ENCODE measurements at regions not wholly inside any gene's neighbourhood (a gene's known extent, or its start where the extent isn't known, plus 50 kb on each side); places are given as distances from the start of the nearest gene placed in this dataset.

DNA sequence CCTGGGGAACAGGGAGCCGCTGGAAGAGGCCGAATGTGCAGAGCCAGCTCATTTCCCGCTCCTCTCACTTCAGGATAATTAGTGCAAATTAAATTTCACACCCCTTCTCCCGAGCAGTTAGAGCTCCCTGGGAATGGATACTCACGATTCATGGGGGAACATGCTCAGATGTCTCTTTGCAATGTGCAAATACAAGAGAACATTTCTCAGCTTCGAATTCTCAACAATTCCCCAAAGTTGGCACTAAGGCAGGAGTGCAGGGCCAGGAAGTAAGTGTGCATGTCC is 54.9 kb downstream of the CAMK2N1 start:
- TF ChIP-seq CTCF (IDR thresholded peaks at IDR 0.05; ENCODE audit: low read depth, low read length, missing input control), result no peak
- TF ChIP-seq REST (IDR thresholded peaks at IDR 0.05), result no peak
- TF ChIP-seq RXRA (IDR thresholded peaks at IDR 0.05), result no peak
- TF ChIP-seq YY1 (IDR thresholded peaks at IDR 0.05), result no peak
- TF ChIP-seq RAD21 (IDR thresholded peaks at IDR 0.05), result no peak
- TF ChIP-seq MAX (IDR thresholded peaks at IDR 0.05), result no peak
- no peak for TF ChIP-seq HNF4G (IDR thresholded peaks at IDR 0.05)
- TF ChIP-seq, protein P1, sequence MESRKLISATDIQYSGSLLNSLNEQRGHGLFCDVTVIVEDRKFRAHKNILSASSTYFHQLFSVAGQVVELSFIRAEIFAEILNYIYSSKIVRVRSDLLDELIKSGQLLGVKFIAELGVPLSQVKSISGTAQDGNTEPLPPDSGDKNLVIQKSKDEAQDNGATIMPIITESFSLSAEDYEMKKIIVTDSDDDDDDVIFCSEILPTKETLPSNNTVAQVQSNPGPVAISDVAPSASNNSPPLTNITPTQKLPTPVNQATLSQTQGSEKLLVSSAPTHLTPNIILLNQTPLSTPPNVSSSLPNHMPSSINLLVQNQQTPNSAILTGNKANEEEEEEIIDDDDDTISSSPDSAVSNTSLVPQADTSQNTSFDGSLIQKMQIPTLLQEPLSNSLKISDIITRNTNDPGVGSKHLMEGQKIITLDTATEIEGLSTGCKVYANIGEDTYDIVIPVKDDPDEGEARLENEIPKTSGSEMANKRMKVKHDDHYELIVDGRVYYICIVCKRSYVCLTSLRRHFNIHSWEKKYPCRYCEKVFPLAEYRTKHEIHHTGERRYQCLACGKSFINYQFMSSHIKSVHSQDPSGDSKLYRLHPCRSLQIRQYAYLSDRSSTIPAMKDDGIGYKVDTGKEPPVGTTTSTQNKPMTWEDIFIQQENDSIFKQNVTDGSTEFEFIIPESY (IDR thresholded peaks at IDR 0.05), result no peak
- TF ChIP-seq, protein P2, sequence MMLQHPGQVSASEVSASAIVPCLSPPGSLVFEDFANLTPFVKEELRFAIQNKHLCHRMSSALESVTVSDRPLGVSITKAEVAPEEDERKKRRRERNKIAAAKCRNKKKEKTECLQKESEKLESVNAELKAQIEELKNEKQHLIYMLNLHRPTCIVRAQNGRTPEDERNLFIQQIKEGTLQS (IDR thresholded peaks at IDR 0.05), result no peak

All from liver (tissue), 3 donors.